Stimulated activated naive CD8-positive, alpha-beta T cell treated with anti-CD3 and anti-CD28 coated beads, Interleukin-15, Interleukin-2, amounts not matched to agents 100 ng/mL and 50 ng/mL, for 24 hours (primary cell): ENCODE measurements at regions not wholly inside any gene's neighbourhood (a gene's known extent, or its start where the extent isn't known, plus 50 kb on each side); places are given as distances from the start of the nearest gene placed in this dataset.

Source experiments
- H3K27ac Mint-ChIP-seq: one replicate; pipeline ENCODE4 v1.8.0; 2021; ENCODE audit warnings: mild to moderate bottlenecking, mixed read lengths
- H3K27me3 Mint-ChIP-seq: one replicate; pipeline ENCODE4 v1.8.0; 2021; ENCODE audit warnings: mixed read lengths
- H3K36me3 Mint-ChIP-seq: one replicate; pipeline ENCODE4 v1.8.0; 2021; ENCODE audit warnings: low read depth, mixed read lengths
- H3K4me1 Mint-ChIP-seq: one replicate; pipeline ENCODE4 v1.8.0; 2021; ENCODE audit warnings: low read depth, mixed read lengths
- H3K4me3 Mint-ChIP-seq: one replicate; pipeline ENCODE4 v1.8.0; 2021; ENCODE audit warnings: mild to moderate bottlenecking, mixed read lengths
- H3K9me3 Mint-ChIP-seq: one replicate; pipeline ENCODE4 v1.8.0; 2021; ENCODE audit warnings: mixed read lengths

DNA sequence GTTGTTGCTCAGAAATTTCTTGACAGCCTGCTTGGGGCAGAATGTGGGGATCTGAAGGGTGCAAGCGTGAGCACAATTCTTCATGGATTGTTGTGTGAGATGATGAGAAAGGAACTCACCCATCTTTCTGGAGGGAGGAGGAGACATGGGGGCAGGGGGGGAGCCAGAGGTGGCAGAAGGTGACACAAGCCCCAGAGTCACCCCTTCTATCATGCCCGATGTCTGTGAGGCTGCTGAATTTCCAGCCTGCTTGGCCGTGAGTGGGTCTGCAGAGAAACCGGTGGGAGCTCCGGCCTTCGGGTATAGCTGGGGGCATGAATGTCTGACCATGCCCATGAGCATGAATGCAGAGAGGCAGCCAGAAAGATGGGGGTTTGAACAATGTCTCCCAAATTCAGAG, 870.7 kb downstream of the TBC1D22A start:
- Mint-ChIP-seq H3K4me1 (no peaks in the 10 kb centered on the region), H3K27me3 (peaks cover 22% of the 10 kb centered on the region), H3K36me3 (no peaks in the 10 kb centered on the region), H3K4me3 (no peak overlapping the region), H3K9me3 (peaks cover 11% of the 10 kb centered on the region), H3K27ac (no peak overlapping the region)

DNA sequence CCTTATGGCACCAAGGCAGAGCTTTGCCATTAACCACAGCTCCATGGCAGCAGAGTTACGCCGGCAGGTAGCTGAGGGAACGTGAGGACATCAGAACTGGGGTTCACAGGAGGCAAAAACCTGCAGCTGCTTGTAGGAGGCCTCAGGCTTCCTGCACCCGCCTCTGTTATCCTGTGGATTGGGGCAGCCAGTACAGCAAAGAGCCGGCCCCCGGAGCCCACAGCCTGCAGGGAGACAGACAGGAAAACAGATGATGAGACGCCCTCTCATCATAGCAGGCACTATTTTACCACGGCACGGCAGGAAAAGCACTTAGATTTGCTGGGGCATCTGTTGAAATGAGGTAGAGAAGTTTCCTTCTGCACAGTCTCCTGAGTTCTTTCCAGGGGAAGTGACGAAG, 870.3 kb downstream of the TBC1D22A start:
- Mint-ChIP-seq H3K9me3 (peaks cover 7% of the 10 kb centered on the region), H3K27me3 (peaks cover 18% of the 10 kb centered on the region), H3K4me1 (no peaks in the 10 kb centered on the region), H3K27ac (no peak overlapping the region), H3K4me3 (no peak overlapping the region), H3K36me3 (no peaks in the 10 kb centered on the region)

DNA sequence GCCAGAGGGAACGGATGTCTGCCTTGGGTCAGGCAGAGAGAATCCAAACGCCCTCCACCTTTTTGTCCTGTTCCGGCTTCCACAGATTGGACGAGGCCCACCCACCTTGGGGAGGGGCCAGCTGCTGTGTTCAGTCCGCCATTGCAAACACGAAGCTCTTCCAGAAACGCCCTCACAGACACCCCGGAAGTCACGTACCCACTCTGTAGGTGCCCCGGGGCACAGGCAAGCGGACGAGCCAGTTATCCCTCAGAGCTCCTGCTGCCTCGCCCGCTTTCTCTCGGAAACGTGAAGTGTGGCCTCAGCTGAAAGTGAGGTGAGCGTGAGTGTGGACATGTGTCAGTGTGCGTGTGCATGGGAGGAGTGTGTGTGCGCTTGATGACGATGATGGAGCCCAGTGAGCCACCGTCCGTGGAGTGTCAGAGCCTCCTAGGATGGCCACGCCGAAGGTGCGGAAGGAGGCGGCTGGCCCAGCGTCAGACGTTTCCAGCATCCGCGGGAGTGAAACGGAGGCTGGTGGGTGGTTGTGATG, 869.2 kb downstream of the TBC1D22A start:
- no peaks in the 10 kb centered on the region for H3K4me1 Mint-ChIP-seq
- H3K27me3 Mint-ChIP-seq: peaks cover 11% of the 10 kb centered on the region
- H3K36me3 Mint-ChIP-seq: no peaks in the 10 kb centered on the region
- no peak overlapping the region for H3K27ac Mint-ChIP-seq
- no peak overlapping the region for H3K4me3 Mint-ChIP-seq
- H3K9me3 Mint-ChIP-seq: peaks cover 3% of the 10 kb centered on the region

DNA sequence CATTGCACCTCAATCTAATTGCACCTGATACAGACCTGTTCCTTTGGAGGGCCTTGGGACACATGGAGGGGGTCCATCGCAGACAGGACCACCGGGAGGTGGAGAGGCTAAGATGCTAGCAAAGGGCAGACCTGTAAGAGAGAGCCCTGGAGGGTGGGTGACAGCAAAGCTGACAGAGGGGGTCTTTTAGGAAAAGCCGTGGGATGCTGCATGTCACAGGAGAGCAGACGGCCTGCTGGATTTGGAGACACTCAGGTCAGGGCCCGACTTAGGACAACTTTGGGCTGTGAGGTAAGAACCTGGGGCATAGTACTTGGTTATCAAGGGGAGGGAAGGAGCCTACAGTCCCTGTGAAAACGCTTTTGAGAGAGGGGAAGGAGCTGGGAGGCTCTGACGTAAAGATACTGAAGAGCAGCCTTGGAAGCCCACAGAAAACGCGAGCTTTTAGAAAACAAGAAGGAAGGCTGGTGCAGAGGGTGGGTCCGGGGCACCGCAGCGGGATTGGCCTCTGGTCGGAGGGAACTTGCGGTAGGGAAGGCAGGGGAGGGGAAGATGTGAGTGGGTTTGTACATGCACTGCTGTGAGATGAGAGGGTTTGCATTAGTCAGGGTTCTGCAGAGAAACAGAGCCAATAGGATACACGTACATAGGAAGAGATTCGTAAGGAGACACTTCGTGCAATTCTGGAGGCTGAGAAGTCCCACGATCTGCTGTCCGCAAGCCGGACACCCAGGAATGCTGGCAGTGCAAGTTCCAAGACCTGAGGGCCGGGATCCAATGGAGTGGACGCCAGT, 868.5 kb downstream of the TBC1D22A start:
- Mint-ChIP-seq H3K27ac (no peak overlapping the region), H3K4me3 (no peak overlapping the region), H3K27me3 (peaks cover 5% of the 10 kb centered on the region), H3K36me3 (no peaks in the 10 kb centered on the region), H3K4me1 (no peaks in the 10 kb centered on the region), H3K9me3 (peaks cover 3% of the 10 kb centered on the region)

DNA sequence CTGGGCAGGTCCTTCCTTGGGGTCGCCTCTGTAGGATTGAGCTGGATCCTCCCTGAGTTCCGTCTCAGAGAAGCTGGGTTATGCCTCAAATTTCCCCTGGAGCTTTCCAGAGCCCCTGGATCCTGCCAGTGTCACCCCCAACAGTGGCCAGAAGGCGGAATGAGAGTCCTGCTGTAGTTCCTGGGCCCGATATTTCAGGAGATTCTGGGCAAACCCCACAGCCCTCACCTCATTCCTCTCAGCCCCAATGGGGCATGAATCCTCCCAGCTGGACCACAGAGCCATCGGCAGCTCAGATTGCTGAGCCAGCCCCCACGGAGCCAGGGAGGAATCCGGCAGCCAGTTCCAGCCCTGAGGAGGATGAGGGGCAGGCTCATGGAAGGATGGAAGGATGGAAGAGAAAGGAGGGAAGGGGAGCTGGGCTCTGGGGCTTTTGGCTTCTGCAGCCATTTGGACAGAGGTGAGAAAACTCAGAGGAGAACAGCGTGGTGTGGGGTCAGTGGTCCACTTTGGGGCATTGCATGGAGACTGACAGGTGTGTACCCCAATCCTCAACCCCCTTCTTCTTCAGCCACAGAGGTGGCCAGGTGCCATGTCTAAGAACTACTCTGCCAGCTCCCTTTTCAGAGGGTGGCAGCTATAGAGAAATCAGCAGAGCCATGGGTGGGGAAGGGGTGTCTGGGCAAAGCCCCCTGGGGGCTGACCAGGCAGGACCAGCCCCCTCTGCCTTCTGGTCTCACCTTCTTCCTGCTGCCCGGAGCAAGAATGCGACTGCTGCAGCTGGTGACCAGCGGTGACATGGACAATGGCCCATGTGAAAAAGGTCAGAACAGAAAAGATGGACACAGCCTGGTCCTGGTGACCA, 867.6 kb downstream of the TBC1D22A start:
- no peaks in the 10 kb centered on the region for H3K4me1 Mint-ChIP-seq
- no peak overlapping the region for H3K4me3 Mint-ChIP-seq
- no peaks in the 10 kb centered on the region for H3K27me3 Mint-ChIP-seq
- H3K9me3 Mint-ChIP-seq: no peaks in the 10 kb centered on the region
- no peaks in the 10 kb centered on the region for H3K36me3 Mint-ChIP-seq
- H3K27ac Mint-ChIP-seq: no peak overlapping the region

DNA sequence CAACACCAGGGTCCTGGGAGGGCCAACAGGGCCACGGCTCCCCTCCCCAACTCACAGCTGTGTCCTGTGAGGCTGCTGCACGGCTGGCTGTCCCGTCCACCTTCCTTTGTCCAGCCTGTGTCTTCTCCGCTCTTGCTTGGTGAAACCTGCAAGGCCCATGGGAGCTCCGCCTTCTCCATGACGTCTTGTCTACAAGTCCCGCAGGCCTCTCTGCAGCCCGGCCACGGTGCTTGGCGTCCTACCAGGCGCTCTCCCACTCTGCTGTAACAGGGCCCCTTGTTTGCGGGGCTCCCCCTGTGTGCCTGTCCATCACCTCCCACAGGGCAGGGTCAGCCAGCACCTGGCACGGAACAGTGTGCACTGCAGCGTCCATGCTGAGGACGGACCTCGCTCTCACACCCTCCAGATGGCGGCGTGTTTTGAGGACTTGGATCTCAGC, 866.8 kb downstream of the TBC1D22A start:
- no peaks in the 10 kb centered on the region for H3K4me1 Mint-ChIP-seq
- H3K27ac Mint-ChIP-seq: no peak overlapping the region
- H3K4me3 Mint-ChIP-seq: no peak overlapping the region
- no peaks in the 10 kb centered on the region for H3K9me3 Mint-ChIP-seq
- no peaks in the 10 kb centered on the region for H3K27me3 Mint-ChIP-seq
- H3K36me3 Mint-ChIP-seq: no peaks in the 10 kb centered on the region

DNA sequence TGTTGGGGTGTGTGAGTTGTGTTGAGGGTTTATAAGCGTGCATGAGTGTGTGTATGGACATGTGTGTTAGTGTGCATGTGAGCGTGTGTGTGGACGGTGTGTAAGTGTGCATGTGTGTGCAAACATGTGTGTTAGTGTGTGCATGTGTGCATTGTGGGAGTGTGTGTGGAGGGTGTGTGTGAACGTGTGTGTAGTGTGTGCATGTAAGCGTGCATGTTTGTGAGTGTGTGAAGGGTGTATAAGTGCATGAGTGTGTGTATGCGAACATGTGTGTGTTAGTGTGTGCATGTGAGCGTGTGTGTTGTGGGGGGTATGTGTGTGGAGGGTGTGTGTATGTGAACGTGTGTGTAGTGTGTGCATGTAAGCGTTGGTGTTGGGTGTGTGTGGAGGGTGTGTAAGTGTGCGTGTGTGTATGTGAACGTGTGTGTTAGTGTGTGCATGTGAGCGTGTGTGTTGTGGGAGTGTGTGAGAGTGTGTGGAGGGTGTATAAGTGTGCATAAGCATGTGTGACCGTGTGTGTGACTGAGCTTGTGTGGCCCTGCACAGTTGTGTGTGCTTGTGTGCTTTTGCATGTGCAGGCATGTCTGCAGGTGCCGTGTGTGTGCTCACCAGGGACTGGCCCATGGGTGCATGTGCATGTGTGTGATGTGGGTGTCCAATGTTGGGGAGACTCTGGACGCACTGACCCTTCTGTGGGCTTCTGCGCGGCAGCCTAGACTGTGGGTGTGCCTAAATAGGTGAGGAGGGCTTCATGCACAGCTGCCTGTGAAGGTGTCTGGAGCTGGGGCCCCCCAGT, 866.2 kb downstream of the TBC1D22A start:
- Mint-ChIP-seq H3K27me3 (no peaks in the 10 kb centered on the region), H3K4me1 (no peaks in the 10 kb centered on the region), H3K36me3 (no peaks in the 10 kb centered on the region), H3K4me3 (no peak overlapping the region), H3K9me3 (no peaks in the 10 kb centered on the region), H3K27ac (no peak overlapping the region)

DNA sequence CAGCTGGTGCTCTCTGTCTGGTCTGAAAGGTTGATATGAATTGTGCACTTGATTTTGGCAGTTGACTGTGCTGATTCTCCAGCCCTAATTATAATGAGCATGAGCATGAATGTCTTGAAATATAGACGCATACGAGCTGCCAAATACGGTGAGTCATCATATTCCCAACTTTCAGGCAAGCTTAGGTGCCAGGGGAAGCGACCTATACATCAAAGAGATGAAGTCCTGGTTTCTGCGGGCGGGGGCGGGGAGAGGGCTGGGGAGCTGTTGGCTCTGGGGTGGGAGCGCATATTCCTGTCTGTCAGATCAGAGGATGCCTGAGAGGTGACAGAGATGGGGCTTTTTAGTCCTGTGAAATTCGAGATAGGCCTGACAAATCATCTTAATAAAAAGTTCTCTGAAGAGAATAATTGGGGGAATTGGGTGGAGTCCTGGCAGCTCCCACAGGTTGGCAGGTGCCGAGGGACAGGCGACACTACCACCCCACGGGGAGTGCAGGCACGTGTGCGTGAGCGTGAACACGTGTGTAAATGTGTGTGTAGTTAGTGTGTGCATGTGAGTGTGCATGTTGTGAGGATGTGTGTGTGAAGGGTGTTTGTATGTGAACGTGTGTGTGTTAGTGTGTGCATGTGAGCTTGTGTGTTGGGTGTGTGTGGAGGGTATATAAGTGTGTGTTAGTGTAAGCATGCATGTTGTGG, 865.3 kb downstream of the TBC1D22A start:
- Mint-ChIP-seq H3K9me3 (no peaks in the 10 kb centered on the region), H3K4me1 (no peaks in the 10 kb centered on the region), H3K4me3 (no peak overlapping the region), H3K36me3 (no peaks in the 10 kb centered on the region), H3K27ac (no peak overlapping the region), H3K27me3 (no peaks in the 10 kb centered on the region)

DNA sequence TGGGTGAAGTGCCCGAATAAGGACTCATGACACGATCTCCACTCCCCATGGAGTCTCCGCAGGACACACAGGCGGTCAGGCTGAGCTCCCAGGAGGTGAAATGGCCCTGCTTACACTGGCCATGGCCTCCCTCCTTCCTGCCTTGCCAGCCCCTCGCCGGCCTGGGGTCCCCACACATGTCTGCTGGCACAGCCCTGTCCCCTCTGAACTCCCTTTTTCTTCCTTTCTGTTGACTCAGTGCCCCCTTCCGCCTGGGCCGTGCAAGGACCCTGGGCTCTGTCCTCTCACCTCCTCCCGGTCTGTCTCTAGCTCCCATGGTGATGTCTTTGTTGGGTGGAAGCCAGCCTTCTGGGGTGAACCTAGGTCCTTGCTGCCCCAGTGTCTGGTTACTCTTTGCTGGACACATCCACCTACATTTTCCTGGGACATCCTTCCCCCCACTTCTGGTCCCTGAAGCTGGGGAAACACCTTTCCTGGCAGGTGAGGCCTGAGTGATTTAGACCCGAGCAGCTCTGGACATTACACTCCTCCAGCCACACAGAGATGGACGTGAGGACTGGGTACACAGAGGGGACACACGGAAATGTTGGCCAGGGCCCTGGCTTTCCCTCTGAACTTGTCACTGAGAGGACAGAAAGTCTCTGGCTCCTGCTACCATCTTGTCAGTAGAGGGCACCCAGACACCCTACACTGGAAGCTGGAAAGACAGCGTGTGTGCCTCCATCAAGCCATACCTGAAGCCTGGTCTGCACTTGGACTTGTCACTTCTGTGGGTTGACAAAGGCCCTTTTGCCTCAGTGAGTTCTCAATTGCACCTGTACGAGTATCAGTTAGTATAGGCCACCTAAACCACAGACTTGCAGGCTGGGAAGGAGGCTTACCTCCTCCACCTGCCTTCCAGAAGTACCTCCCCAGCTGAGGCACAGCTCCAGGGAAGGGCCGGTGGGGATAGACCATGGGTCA, 864.3 kb downstream of the TBC1D22A start:
- H3K9me3 Mint-ChIP-seq: no peaks in the 10 kb centered on the region
- no peaks in the 10 kb centered on the region for H3K4me1 Mint-ChIP-seq
- H3K4me3 Mint-ChIP-seq: no peak overlapping the region
- no peak overlapping the region for H3K27ac Mint-ChIP-seq
- no peaks in the 10 kb centered on the region for H3K36me3 Mint-ChIP-seq
- H3K27me3 Mint-ChIP-seq: no peaks in the 10 kb centered on the region

DNA sequence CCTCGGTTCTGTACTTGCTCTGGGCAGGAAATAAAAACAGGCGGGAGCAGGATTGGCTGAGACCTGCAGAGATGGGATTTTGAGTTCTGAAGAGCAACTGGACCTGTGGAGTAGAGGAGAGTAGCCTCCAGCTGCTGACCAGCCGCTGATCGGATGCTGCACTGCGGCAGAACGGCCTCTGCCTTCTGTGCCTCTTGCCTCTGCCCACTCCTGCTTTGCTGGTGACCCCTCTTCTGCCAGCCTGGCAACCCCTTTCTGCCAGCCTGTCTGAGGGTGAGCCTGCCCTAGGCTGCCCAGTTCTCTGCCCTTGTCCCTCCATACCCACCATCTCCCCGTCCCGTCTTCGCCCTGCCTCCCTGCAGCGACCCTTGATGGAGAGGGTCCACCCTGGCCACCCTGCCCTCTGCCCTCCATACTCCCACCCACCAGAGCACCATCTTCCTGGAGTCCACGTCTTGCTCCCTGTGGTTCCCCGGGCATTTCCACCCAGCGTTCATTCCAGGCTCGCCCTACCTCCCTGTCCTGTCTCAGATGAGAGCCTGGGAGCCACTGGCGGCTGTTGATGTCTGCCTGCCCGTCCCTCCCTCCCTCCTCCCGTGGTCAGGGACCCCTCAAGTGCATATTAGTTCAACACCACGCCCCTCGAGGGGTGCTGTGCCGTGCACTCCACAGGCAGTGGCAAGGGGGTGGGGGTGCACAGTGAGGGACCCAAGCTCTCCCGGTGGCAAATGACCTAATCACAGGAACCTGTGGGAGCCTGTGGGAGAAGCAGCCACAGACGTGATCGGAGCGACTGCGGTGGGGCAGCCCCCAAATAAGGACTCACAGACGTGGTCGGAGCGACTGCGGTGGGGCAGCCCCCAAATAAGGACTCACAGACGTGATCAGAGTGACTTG, 863.3 kb downstream of the TBC1D22A start:
- Mint-ChIP-seq H3K36me3 (no peaks in the 10 kb centered on the region), H3K27me3 (no peaks in the 10 kb centered on the region), H3K4me1 (no peaks in the 10 kb centered on the region), H3K4me3 (no peak overlapping the region), H3K9me3 (no peaks in the 10 kb centered on the region), H3K27ac (no peak overlapping the region)

DNA sequence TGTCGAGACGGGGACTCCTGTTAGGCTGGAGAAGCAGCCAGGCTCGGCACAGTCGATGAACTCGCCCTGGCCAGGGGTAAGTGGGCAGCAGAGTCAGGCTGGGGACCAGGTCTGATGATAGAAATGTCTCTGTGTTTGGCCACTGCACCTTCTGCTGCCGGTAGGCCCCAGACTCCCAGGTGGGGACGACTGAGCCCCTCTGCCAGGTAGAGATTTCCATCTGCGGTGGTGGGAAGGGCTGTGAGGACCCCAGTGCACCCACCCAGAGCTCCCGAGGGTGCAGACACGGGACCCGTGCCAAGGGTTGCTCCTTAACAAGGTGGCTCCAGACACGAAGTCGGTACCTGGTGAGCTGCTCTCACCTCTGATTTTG, 862.5 kb downstream of the TBC1D22A start:
- Mint-ChIP-seq H3K27ac (no peak overlapping the region), H3K4me3 (no peak overlapping the region), H3K27me3 (no peaks in the 10 kb centered on the region), H3K9me3 (no peaks in the 10 kb centered on the region), H3K36me3 (no peaks in the 10 kb centered on the region), H3K4me1 (no peaks in the 10 kb centered on the region)

DNA sequence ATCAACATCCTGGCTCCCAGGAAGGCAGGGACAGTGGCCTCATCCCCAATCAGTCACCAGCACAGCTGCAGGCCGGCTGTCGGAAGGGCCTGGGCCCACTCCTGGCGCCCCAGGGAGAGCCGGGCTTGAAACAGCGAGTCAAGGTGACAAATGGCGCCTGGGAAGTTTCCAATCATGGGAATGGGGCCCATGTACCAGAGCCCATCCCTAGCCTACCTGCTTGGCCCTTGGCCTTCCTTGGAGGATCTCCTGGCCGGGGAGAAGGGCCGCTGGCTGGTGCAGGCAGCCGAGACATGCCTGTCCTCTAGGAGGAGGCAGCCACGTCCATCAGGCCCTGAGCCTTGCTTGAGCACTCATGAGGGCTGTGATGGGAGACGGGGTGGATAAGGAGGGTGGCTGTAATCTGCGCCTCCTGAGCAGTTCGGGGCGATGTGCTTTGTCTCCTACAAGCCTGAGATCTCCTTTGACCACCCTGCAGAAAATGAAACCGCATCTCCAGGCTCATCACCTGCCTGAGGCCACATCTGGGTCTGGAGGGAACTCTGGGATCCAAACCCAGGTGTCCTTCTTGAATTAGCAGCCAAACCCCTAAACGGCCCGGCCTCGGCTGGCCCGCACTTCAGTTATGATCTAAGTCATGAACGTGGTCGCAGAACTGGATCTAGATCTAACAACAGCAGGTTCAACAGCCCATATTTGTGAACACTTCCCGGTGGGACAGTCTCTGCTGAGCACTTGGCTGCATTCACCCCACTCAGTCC, 862.0 kb downstream of the TBC1D22A start:
- H3K4me3 Mint-ChIP-seq: no peak overlapping the region
- H3K4me1 Mint-ChIP-seq: no peaks in the 10 kb centered on the region

More for the DNA sequence above, 862.0 kb downstream of the TBC1D22A start:
- H3K9me3 Mint-ChIP-seq: no peaks in the 10 kb centered on the region
- no peaks in the 10 kb centered on the region for H3K36me3 Mint-ChIP-seq
- no peaks in the 10 kb centered on the region for H3K27me3 Mint-ChIP-seq
- no peak overlapping the region for H3K27ac Mint-ChIP-seq
